ENCODE measurements at regions not wholly inside any gene's neighbourhood (a gene's known extent, or its start where the extent isn't known, plus 50 kb on each side); places are given as distances from the start of the nearest gene placed in this dataset.

- Histone ChIP-seq H3K27ac (no peak overlapping the region), H3K36me3 (no peaks in the 10 kb centered on the region), H3K27me3 (replicated peaks; ENCODE audit: insufficient read depth) (no peaks in the 10 kb centered on the region), H3K4me1 (ENCODE audit: control insufficient read depth in 1 of 2, low read depth in 2 of 2) (no peaks in the 10 kb centered on the region), H3K9me3 (peaks cover 6% of the 10 kb centered on the region), H3K4me3 (no peak overlapping the region)
- TF ChIP-seq CTCF (IDR thresholded peaks at IDR 0.05) = no peak
- ATAC-seq (ENCODE audit: insufficient number of reproducible peaks, low FRiP score, low read depth) = no peak
- DNase-seq (ENCODE audit: low spot score) = no peak
These were observed 688.0 kb upstream of the COX7C start for GRCh38 chr5:85929713-85930112.

GRCh38 chr5:85931220-85931619 is 686.5 kb upstream of the COX7C start:
- Histone ChIP-seq H3K4me1 (ENCODE audit: control insufficient read depth in 1 of 2, low read depth in 2 of 2) (no peaks in the 10 kb centered on the region), H3K27ac (no peak overlapping the region), H3K27me3 (replicated peaks; ENCODE audit: insufficient read depth) (no peaks in the 10 kb centered on the region), H3K4me3 (no peak overlapping the region), H3K9me3 (no peaks in the 10 kb centered on the region), H3K36me3 (no peaks in the 10 kb centered on the region)
- DNase-seq (ENCODE audit: low spot score) = no peak
- ATAC-seq (ENCODE audit: insufficient number of reproducible peaks, low FRiP score, low read depth) = no peak
- no peak for TF ChIP-seq CTCF (IDR thresholded peaks at IDR 0.05)

- TF ChIP-seq CTCF (IDR thresholded peaks at IDR 0.05) = no peak
- Histone ChIP-seq H3K36me3 (no peaks in the 10 kb centered on the region), H3K27me3 (replicated peaks; ENCODE audit: insufficient read depth) (no peaks in the 10 kb centered on the region), H3K4me3 (no peak overlapping the region), H3K9me3 (no peaks in the 10 kb centered on the region), H3K4me1 (ENCODE audit: control insufficient read depth in 1 of 2, low read depth in 2 of 2) (no peaks in the 10 kb centered on the region), H3K27ac (no peak overlapping the region)
- no peak for DNase-seq (ENCODE audit: low spot score)
- ATAC-seq (ENCODE audit: insufficient number of reproducible peaks, low FRiP score, low read depth) = no peak
These were observed 679.5 kb upstream of the COX7C start for GRCh38 chr5:85938201-85938600.

GRCh38 chr5:85951707-85952210 is 666.0 kb upstream of the COX7C start:
- no peak for TF ChIP-seq CTCF (IDR thresholded peaks at IDR 0.05)
- no peak for ATAC-seq (ENCODE audit: insufficient number of reproducible peaks, low FRiP score, low read depth)
- Histone ChIP-seq H3K36me3 (no peaks in the 10 kb centered on the region), H3K9me3 (no peaks in the 10 kb centered on the region), H3K4me1 (ENCODE audit: control insufficient read depth in 1 of 2, low read depth in 2 of 2) (no peaks in the 10 kb centered on the region), H3K27me3 (replicated peaks; ENCODE audit: insufficient read depth) (no peaks in the 10 kb centered on the region), H3K4me3 (no peak overlapping the region), H3K27ac (no peak overlapping the region)
- DNase-seq (ENCODE audit: low spot score) = no peak

GRCh38 chr5:85952680-85953079 is 665.1 kb upstream of the COX7C start:
- Histone ChIP-seq H3K4me3 (no peak overlapping the region), H3K9me3 (no peaks in the 10 kb centered on the region), H3K4me1 (ENCODE audit: control insufficient read depth in 1 of 2, low read depth in 2 of 2) (no peaks in the 10 kb centered on the region), H3K27ac (no peak overlapping the region), H3K36me3 (no peaks in the 10 kb centered on the region), H3K27me3 (replicated peaks; ENCODE audit: insufficient read depth) (no peaks in the 10 kb centered on the region)
- TF ChIP-seq CTCF (IDR thresholded peaks at IDR 0.05) = no peak
- ATAC-seq (ENCODE audit: insufficient number of reproducible peaks, low FRiP score, low read depth) = no peak
- no peak for DNase-seq (ENCODE audit: low spot score)
